ENCODE measurements at regions not wholly inside any gene's neighbourhood (a gene's known extent, or its start where the extent isn't known, plus 50 kb on each side); places are given as distances from the start of the nearest gene placed in this dataset.
"Not testable (repeated sequence)": the region's sequence is repeated elsewhere in the genome, so short reads cannot be mapped to it uniquely, and the experiment has no call there.

DNA sequence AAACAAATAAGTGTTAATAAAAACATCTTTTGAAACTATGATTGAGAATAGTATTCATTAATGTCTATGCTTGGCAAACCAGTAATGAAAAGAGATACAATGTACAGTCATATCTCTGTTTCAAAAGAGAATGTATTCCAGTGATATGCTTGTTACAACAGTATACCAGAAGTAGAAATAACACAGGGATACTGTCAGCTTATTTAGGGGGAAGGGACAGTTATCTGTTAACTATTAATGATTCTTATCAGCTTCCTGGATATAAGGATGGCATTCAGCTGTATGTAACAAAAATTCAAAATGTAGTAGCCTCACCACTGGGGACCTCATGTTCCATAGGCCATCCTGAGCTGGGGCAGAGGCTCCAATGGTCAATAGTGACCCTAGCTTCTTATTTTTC lies 103.8 kb upstream of the TBX18 start:
- DNase-seq (ENCODE audit: low read depth): no peak
- no peak overlapping the region for H3K4me3 ChIP-seq (ENCODE audit: low read depth, low read length)

DNA sequence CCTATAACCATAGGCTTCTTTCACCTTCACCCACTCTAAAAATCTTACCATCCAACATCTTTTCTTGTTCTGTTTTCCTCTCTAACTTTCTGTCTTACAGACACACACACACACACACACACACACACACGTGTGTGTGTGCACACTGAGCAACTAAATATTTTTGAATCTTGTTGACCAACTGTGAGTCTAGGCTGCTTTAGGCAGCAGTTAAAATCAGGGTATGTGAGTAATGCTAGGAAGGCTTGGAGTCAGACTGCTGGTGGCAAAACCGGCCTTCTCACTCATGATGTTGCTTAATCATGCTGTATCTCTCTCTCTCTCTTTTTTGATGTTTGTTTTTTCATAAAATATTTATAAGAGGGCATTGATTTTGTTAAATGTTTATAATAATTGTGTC lies 103.1 kb upstream of the TBX18 start:
- peak; percentile 77 for DNase-seq (ENCODE audit: low read depth)
- H3K4me3 ChIP-seq (ENCODE audit: low read depth, low read length): no peak overlapping the region

GRCh38 chr6:84866715-84867114 lies 102.3 kb upstream of the TBX18 start:
- H3K4me3 ChIP-seq (ENCODE audit: low read depth, low read length): no peak overlapping the region
- DNase-seq (ENCODE audit: low read depth): no peak

- not testable (repeated sequence) for H3K4me3 ChIP-seq (ENCODE audit: low read depth, low read length); DNase-seq (ENCODE audit: low read depth)
These were observed 101.0 kb upstream of the TBX18 start for GRCh38 chr6:84865372-84865771.

DNA sequence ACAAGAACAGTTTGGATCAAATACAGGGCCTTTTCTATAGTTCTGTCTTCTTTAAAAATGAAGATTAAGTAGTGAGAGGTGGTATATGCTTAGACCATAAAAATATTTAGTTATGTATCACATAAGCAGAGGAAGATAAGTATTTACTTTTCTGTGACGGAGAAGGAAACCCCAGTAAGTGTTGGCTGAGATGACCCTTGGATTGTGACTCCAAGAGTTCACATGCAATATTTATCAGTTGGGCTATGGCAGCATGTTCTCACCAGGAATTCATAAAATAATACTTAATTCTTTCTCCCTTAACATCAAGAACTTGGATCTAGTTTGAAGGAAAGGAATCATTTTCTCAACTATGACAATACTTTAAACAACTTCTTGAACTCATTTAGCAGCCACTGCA lies 98.4 kb upstream of the TBX18 start:
- no peak overlapping the region for H3K4me3 ChIP-seq (ENCODE audit: low read depth, low read length)
- DNase-seq (ENCODE audit: low read depth): no peak

- no peak overlapping the region for H3K4me3 ChIP-seq (ENCODE audit: low read depth, low read length)
- DNase-seq (ENCODE audit: low read depth): no peak
These were observed 96.5 kb upstream of the TBX18 start for GRCh38 chr6:84860920-84861319.

DNA sequence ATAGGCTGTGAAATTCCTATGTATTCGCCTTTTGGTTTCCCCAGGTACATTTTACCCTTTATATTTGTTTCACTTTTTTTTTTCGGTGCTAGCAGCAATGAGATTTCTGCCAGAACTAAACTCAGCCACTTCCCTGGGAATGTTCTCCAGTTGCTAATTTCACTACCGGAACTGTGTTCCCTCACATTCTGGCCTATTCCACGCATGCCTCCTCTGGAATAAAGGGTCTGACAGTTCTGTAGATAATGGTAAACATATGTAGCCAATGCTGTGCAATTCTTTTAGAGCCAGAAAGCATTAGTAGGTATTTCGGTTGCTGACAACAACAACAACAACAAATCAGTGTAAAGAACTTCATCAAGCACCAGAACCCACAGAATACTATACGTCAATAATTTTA lies 96.1 kb upstream of the TBX18 start:
- DNase-seq (ENCODE audit: low read depth): no peak
- no peak overlapping the region for H3K4me3 ChIP-seq (ENCODE audit: low read depth, low read length)

DNA sequence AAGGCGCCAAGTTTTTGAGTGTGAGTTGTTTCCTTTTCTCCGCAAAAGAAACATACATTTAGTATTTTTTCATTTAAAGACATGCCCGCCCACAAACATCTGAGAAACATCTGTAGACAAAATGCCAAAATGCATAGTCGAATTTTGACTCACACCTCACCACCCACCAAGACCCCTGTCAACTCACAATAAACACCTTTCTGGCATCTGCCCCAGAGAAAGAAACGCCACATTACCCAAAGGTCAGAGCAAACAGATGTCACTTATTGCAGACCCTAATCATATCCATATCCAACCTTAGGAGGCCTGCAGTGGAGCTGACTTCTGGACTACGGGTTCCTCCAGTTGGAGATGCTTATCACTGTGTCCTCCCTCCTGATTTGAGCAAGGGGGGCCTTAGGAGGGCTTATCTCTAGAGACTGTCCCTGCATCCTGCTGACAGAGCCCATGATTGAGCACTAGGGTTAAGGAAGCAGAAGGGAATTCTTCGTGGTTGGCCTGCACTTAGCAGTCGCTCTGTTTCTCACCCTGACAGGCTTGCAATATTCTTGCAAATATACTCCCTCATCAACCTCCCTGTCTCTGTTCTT lies 90.5 kb upstream of the TBX18 start:
- DNase-seq (ENCODE audit: low read depth): no peak
- H3K4me3 ChIP-seq (ENCODE audit: low read depth, low read length): no peak overlapping the region

DNA sequence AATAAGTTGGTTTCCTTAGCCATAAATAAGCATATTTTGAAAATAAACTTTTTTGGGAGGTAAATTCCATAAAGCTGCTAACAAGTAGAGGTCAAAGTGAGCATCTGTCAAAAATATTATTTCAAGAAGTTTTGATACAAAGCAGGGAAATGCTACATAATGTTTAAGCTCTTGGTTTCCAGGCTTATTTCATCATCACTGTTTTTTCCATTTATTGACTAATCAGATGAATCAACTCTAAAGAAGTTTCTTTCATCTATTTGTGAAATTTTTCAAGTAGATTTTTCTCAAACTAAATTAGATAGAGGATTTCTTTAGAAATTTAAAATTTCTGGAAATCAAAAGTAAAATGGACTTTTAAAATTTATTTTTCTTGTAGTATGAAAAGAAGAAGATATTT lies 89.5 kb upstream of the TBX18 start:
- H3K4me3 ChIP-seq (ENCODE audit: low read depth, low read length): no peak overlapping the region
- no peak for DNase-seq (ENCODE audit: low read depth)

- no peak overlapping the region for H3K4me3 ChIP-seq (ENCODE audit: low read depth, low read length)
- no peak for DNase-seq (ENCODE audit: low read depth)
These were observed 84.6 kb upstream of the TBX18 start for GRCh38 chr6:84848960-84849359.

DNA sequence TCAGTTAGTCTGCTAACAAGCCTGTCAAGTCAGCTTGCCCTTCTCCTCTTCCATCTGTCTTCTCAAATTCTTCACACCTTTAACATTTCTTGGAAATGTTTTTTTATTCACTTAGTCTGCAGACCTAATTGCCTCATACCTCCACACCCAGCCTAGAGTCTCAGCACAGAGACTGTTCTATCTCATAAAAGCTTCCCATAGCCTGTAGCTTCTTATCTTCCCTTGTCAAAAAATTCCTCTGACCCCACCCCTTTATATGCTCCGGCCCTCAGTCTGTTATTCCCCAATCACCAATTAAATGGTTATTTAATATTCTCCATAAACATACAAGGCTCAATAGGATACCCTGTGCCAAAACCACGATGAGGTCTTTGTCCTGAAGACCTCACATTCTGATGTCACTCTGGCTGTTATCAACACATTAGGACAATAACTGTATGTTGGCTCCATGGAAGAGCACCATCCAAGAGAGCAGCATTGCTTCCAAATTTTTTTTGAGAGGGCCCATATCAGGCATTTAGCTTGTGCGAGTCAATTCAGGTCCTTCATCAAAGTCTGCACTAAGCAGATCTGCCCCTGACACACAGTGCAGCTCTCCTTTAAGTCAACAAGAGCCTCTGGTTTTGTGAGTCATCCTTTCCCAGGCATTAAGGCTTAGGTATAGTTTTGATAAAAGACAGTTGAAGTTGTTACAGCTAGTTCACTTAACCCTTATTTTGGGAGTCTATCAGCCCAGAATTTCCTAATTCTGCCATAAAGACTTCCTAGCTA lies 83.2 kb upstream of the TBX18 start:
- DNase-seq (ENCODE audit: low read depth): no peak
- no peak overlapping the region for H3K4me3 ChIP-seq (ENCODE audit: low read depth, low read length)

DNA sequence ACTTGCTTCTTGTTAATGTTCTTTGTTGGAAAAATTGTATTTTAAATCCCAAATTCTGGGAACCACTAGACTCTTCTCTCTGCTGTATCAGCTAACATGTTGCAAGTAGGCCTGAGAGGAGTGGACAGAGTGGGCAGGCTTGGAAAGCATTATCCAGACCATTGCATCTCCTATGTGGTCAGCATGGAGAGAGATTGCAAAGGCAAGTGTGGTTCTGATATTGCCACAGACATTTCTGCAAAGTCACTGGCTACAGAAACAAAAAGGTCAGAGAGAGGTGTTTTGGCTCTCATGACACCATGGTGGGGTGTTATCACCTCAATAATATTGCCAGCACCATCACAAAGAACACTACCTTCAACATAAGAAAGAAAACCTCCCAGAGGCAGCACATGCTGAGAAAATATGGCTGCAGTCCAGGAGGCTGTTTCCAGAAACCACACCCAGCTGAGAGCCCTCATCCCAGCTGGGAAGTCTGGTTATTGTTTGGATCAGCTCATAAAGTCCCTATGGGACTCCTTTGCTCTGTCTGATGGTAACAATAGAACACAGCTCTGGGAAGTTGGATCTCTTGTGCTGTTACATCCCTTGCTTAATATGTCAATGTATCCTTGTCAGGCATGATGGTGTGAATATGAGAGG lies 78.2 kb upstream of the TBX18 start:
- peak; percentile 76 for DNase-seq (ENCODE audit: low read depth)
- H3K4me3 ChIP-seq (ENCODE audit: low read depth, low read length): no peak overlapping the region

DNA sequence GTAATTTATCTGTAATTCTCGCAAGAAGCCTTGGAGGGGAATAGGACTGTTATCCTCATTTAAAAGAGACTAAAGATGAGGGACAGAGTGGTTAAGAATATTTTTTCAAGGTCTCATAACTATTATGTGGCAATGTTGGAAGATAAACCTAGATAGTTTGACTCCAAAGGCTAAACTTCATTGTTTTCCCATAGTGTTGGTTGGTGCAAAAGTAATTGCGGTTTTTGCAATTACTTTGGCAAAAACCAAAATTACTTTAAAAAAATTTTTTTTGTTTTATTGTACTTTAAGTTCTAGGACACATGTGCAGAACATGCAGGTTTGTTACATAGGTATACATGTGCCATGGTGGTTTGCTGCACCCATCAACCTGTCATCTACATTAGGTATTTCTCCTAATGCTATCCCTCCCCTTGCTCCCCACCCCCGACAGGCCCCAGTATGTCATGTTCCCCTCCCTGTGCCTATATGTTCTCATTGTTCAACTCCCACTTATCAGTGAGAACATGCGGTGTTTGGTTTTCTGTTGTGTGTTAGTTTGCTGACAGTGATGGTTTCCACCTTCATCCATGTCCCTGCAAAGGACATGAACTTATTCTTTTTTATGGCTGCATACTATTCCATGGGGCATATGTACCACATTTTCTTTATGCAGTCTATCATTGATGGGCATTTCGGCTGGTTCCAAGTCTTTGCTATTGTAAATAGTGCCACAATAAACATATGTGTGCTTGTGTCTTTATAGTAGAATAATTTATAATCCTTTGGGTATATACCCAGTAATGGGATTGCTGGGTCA lies 72.9 kb upstream of the TBX18 start:
- not testable (repeated sequence) for DNase-seq (ENCODE audit: low read depth); H3K4me3 ChIP-seq (ENCODE audit: low read depth, low read length)

GRCh38 chr6:84836366-84836765 lies 72.0 kb upstream of the TBX18 start:
- no peak overlapping the region for H3K4me3 ChIP-seq (ENCODE audit: low read depth, low read length)
- DNase-seq (ENCODE audit: low read depth): no peak

- no peak overlapping the region for H3K4me3 ChIP-seq (ENCODE audit: low read depth, low read length)
- no peak for DNase-seq (ENCODE audit: low read depth)
These were observed 70.9 kb upstream of the TBX18 start for GRCh38 chr6:84835340-84835739.

GRCh38 chr6:84831924-84832323 lies 67.5 kb upstream of the TBX18 start:
- not testable (repeated sequence) for DNase-seq (ENCODE audit: low read depth)

GRCh38 chr6:84825461-84825860 lies 61.1 kb upstream of the TBX18 start:
- no peak overlapping the region for H3K4me3 ChIP-seq (ENCODE audit: low read depth, low read length)
- DNase-seq (ENCODE audit: low read depth): peak; percentile 57

More at GRCh38 chr6:84831924-84832323, 67.5 kb upstream of the TBX18 start:
- not testable (repeated sequence) for H3K4me3 ChIP-seq (ENCODE audit: low read depth, low read length)

DNA sequence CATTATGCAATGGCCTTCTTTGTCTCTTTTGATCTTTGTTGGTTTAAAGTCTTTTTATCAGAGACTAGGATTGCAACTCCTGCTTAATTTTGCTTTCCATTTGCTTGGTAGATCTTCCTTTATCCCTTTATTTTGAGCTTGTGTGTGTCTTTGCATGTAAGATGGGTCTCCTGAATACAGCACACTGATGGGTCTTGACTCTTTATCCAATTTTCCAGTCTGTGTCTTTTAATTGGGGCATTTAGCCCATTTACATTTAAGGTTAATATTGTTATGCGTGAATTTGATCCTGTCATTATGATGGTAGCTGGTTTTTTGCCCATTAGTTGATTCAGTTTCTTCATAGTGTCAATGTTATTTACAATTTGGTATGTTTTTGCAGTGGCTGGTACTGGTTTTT lies 56.9 kb upstream of the TBX18 start:
- not testable (repeated sequence) for H3K4me3 ChIP-seq (ENCODE audit: low read depth, low read length); DNase-seq (ENCODE audit: low read depth)

DNA sequence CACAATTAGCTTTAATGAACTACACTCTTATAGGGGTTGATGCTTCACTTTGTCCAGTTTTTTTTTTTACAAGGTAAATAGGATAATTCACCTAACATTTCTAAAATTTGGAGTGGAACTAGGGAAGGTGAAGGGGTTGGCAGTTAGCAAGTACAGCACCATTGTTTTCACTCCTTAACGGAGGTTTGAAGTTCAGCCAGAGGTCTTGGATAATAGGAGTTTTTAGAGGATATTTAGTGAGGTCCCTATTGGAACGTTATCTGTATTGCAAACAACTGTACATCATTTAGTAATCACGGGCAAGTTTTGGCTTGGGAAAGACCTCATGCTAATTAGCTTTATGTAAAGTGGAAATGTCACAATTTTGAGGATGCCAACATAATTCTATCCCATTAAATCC lies 52.3 kb upstream of the TBX18 start:
- H3K4me3 ChIP-seq (ENCODE audit: low read depth, low read length): no peak overlapping the region
- DNase-seq (ENCODE audit: low read depth): no peak

All from skeletal muscle cell (primary cell).